ENCODE measurements at regions not wholly inside any gene's neighbourhood (a gene's known extent, or its start where the extent isn't known, plus 50 kb on each side); places are given as distances from the start of the nearest gene placed in this dataset.

DNA sequence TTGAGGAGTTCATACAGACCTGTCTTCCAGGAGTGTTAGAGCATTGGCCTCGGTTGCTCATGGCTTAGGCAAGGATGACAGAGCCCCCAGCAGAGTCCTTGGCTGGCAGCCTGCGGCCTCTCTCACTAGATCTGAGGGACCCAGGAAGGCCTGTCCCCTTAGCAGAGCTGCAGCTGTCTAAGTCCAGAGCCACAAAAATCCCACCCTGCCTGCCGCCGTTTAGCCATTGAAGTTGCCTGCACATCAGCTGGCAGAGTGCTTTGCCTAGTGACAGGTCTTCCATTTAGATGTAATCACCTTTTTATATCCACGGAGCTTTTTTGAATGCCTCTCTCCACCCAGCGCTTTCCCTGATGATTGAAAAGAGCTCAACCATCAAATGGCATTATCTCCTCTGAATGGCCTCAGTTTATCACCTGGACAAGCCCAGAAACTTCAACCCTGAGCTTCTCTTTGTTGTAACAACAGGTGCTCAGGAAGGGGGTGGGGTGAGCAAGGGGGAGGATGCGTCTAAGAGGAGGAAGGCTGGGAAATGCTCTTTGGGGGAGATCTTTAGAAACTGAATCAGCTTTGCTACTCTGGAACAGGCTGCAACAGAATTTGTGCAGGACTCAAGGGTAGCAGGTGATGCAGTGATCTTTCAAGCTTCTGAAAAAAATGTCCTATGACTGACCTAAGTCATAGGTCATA is 71.9 kb downstream of the TNP1 start:
- TF ChIP-seq, protein P1, sequence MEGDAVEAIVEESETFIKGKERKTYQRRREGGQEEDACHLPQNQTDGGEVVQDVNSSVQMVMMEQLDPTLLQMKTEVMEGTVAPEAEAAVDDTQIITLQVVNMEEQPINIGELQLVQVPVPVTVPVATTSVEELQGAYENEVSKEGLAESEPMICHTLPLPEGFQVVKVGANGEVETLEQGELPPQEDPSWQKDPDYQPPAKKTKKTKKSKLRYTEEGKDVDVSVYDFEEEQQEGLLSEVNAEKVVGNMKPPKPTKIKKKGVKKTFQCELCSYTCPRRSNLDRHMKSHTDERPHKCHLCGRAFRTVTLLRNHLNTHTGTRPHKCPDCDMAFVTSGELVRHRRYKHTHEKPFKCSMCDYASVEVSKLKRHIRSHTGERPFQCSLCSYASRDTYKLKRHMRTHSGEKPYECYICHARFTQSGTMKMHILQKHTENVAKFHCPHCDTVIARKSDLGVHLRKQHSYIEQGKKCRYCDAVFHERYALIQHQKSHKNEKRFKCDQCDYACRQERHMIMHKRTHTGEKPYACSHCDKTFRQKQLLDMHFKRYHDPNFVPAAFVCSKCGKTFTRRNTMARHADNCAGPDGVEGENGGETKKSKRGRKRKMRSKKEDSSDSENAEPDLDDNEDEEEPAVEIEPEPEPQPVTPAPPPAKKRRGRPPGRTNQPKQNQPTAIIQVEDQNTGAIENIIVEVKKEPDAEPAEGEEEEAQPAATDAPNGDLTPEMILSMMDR (IDR thresholded peaks at IDR 0.05; ENCODE audit: low read depth, low read length, poor library complexity, severe bottlenecking) = no peak
- TF ChIP-seq EZH2phosphoT487 (IDR thresholded peaks at IDR 0.05; ENCODE audit: borderline replicate concordance, low read length) = no peak
